NCI-H526 treated with DMSO at 0.1 percent for 48 hours (cell line): ENCODE measurements at regions not wholly inside any gene's neighbourhood (a gene's known extent, or its start where the extent isn't known, plus 50 kb on each side); places are given as distances from the start of the nearest gene placed in this dataset.
"Not testable (repeated sequence)": the region's sequence is repeated elsewhere in the genome, so short reads cannot be mapped to it uniquely, and the experiment has no call there.

Experiments
- DNase-seq: peaks from one replicate; lab custom pipeline; 2025; lab: John Stamatoyannopoulos, UW

DNA sequence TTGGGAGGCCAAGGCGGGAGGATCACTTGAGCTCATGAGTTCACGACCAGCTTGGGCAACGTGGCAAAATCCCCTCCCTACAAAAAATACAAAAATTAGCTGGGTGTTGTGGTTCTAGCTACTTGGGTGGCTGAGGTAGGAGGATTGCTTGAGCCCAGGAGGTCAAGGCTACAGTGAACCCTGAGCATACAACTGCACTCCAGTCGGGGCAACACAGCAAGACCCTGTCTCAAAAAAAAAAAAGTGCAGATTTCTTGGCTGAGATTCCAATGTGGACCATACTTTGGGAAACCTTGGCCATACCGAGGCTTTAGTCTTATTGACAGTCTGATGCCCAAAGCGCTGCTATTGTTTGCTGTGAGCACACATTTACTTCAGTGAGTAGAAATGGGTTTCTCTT, 113.6 kb upstream of the CLINT1 start:
- DNase-seq, result no peak

DNA sequence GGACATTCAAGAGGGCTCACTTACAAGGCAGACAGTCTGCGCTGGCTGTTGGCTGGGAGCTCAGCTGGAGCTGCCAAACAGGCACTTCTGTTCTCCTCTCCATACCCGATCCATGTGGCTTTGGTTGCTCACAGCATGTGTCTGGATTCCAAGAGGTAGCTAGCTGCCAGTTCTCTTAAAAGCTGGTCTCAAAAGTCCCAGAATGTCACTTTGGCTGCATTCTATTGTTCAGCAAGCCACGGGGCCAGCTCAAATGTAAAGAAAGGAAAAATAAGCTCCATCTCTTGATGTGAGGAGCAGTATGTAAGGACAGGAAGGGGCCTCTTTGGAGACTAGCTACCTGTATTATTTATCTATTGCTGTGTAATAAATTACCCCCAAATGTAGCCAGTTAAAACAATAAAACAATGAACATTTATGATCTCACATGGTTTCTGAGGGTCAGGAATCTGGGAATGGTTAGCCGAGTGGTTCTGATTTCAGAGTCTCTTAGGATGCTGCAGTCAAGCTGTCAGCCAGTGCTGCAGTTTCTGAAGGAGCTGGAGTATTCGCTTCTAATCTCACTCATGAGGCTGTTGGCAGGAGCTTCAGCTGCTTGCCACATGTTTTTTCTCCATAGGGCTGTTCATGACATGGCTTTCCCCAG, 112.7 kb upstream of the CLINT1 start:
- no peak for DNase-seq

DNA sequence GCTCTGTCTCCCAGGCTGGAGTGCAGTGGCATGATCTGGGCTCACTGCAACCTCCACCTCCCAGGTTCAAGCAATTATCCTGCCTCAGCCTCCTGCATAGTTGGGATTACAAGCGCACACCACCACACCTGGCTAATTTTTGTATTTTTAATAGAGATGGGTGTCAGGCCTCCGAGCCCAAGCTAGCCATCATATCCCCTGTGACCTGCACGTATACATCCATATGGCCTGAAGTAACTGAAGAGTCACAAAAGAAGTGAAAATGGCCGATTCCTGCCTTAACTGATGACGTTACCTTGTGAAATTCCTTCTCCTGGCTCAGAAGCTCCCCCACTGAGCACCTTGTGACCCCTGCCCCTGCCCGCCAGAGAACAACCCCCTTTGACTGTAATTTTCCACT, 109.6 kb upstream of the CLINT1 start:
- DNase-seq, result not testable (repeated sequence)

DNA sequence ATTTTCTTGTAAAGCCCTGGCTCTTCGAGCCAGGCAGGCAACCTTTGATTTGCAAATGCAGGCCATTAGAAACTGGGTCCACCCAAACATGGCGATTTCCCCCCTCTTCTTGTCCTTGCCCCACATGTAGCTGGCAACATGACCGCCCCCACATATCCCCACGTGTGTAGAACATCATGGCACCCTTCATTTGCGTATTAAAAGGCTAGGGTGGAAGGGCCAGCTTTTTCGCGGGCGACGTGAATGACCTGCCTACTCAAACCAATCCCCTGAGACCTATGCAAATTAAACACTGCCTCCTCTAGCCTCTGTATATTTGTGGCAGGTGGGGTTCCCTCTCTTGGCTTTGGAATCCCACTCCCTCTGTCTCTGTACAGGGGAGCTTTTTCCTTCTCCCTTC, 107.0 kb upstream of the CLINT1 start:
- no peak for DNase-seq

DNA sequence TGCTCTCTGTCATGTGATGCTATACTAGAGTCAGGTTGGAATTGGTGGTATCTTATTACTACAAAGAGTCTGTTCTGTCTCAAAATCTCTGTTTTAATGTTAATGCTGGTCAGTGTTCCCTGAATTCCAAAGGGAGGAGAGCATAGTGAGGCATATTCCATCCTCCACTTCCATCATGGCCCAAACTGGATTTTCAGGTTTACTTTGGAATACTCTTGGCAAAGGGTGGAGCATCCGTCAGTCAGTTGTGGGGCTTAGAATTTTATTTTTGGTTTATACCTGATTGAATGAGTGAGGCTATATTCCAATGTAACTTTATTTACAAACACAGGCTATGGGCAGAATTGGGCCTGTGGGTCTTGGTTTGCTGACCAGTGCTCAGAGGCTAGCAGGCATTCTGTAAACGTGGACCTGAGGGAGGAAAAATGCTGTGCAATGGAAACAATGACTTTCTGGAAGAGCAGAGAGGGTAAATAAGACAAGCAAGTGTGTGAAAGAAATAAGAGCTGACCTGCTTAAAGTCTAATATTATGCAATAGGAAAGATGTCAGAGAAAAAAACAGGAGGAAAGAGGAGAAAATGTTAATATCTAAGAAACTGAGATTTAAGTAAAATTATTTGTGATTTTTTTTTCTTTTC, 106.2 kb upstream of the CLINT1 start:
- DNase-seq, result no peak

DNA sequence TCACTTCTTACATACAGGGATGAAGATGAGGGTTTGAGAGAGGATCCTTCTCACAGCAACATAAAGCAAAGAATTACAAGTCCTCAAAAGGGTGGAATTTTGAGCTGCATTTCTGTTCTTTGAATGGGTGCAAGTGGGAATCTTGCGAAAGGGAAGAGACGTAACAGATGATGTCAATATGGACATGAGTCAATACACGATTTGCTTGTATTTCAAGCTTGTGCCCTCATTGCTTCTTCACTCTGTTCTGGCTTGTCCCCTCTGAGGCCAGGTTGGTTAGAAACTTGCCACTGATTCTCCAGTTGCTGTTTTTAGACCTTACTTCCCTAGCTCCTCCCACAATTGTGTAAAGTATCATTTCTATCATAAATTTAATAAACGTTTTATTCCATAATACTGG, 104.8 kb upstream of the CLINT1 start:
- no peak for DNase-seq

DNA sequence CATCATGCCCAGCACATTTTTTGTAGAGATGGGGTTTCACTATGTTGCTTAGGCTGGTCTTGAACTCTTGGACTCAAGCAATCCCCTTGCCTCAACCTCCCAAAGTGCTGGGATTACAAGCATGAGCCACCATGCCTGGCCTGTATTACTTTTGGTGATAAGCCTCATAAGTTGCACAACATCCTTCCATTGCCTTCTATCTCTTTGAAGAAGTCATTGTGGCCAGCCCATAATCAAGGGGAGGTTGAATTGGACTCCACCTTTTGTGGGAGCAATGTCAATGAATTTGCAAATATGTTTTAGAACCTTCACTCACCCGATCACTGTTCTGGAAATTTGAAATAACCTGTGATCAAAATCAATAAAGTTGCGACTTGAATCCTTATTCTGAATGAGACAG, 104.3 kb upstream of the CLINT1 start:
- no peak for DNase-seq

DNA sequence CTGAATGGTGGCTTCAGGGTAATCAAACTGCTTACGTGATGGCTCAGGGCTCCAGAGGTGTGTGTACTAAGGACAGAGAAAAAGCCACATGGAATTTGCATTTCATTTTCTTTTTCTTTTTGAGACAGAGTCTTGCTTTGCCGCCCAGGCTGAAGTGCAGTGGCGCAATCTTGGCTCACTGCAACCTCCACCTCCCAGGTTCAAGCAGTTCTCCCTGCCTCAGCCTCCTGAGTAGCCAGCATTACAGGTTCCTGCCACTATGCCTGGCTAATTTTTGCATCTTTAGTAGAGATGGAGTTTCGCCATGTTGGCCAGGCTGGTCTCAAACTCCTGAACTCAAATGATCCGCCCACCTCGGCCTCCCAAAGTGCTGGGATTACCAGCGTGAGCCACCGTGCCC, 103.7 kb upstream of the CLINT1 start:
- not testable (repeated sequence) for DNase-seq

DNA sequence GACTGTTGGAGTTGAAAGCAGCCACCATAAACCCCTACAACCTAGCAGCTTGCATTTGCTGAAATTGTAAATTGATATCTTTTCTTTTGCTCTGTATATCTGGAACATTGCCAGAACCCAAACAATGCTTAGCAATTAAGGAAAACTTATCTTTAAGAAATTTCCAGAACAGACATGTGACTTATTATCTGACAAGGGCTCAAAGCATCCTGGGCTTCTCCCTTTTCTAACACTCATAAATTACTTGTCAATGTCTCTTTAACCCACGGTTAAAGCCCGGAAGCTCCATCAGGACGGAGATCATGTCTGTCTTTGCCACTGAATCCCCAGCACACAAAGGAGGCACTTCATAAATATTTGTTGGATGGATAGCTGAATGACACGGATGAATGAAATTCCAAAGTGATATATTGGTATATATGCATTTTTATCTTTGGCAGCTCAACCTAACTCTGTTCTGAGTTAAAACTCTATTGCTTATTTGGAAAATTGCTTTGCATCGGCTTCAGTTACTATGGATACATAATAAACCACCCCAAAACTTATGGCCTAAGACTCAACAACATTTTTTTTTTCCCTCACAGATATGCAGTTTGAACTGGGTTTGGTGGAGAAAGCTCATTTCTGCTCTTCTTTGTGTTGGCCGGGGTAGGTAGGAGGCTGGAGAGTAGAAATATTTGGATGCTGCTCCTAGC, 103.1 kb upstream of the CLINT1 start:
- no peak for DNase-seq

DNA sequence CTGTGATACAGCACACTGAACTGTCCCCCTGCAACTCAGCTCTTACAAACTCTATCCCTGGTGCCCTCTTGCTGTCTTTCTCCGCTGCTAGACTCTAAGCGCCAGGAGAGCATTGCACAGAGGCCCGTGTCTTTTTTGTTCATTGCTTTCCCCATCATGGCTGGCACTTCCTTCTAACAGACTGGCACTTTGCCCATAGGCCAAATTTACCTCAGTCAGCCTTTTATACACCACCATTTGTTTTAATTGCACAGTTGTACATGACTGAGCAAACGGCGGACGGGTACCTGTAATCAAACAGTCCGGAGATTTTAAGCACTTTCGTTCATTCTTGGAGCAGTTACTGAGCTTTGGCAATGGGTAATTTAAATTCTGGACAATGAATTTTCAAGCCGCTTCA, 102.2 kb upstream of the CLINT1 start:
- no peak for DNase-seq

DNA sequence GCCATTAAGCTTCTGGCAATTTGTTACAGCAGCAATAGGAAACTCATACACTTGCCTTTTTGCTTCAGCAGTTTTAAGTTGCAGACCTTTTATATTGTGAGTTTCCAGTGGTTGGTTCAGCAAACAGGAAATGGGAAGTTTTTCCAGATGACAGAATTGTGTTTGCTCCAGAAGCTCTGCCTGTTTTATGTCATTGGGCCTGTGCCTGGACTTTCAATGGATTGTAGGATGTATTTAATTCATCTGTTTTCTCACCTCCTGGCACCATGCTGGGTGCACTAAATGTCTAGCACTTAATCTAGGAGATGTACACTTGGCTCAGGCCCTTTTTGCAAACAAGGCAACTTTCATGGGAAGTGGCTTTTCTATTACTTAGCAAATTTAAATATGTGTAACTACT, 100.4 kb upstream of the CLINT1 start:
- DNase-seq, result no peak

DNA sequence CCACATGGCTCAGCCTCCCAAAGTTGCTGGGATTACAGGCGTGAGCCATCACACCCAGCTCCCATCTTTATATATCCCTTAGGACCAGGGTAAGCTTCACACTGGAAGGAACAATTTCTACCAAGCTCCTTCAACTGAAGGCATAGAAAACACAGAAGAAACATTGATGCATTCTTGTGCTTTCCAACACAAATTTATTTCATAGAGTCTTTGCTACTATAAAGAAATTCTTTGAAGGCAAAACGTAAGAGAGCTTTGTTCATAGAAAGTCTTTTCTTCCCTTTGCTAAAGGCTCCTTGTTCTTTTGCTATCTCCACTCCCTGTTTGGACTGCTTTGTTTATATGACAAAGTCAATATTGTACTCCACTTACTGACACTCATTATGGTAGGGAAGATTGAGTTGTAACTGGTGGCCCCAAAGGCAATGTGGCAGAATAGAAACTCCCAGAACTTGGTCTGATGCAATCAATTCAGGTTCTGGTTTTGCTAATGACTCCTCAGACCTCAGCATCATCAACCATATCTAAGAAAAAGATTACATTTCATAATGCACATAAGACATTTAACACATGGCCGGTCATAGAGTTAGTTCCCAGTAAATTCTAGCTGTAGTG, 97.4 kb upstream of the CLINT1 start:
- no peak for DNase-seq

DNA sequence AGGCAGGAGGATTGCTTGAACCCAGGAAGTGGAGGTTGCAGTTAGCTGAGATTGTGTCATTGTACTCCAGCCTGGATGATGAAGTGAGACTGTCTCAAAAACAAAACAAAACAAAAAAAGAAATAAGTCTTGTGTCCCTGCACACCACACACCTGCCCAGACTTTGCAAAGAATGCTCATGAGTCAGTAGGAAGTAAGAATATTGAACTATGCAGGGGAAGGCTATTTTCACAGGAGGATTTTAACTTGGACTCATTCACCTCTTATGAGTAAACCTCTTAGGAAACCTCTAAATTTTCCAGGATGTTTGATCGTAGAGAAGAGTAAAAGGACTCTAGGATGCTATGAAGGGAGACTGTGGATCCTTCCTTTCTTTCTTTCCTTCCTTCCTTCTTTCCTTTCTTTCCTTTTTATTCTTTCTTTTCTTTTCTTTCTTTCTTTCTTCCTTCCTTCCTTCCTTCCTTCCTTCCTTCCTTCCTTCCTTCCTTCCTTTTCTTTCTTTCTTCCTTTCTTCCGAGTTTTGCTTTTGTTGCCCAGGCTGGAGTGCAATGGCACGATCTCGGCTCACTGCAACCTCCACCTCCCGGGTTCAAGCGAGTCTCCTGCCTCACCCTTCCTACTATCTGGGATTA, 96.7 kb upstream of the CLINT1 start:
- DNase-seq, result no peak

DNA sequence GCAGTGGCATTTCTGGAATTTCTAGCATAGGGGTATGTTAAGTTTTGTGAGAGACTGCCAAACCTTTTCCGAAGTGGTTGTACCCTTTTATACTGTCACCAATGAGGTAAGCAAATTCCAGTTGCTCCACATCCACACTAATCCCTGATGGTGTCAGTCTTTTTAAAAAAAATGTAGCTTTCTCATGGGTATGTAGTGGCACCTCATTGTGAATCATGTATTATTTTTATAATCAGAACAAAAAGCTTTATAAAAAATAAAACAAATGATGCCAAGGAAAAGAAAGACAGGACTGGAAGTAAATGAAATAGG, 93.4 kb upstream of the CLINT1 start:
- DNase-seq, result no peak

DNA sequence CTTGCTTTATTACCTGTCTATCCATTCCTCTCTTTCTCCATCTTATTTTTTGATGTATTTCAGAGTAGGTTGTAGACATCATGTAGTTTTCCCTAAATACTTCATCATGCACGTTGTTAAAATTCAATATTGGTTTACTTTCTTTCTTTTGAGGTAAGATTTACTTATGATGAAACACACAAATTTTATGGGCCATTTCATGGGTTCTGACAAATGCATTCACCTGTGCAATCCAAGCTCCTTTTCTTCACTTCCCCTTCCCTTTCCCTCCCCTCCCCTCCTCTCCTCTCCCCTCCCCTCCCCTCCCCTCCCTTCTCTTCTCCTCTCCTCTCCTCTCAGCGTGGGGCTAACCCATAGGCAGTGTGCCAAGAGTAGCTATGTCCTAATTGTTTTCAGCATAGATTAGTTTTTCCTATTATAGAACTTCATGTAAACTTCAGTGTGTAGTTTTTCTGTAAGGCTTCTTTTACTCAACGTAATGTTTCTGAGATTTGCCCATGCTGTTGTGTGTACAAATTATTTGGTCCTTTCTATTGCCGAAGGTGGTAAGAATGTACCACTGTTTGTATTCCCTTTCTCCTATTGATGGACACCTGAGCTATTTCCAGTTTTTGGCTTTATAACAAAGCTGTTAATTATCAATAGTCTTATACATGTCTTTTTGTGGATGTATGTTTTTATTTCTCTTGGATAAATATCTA, 92.9 kb upstream of the CLINT1 start:
- DNase-seq, result no peak

DNA sequence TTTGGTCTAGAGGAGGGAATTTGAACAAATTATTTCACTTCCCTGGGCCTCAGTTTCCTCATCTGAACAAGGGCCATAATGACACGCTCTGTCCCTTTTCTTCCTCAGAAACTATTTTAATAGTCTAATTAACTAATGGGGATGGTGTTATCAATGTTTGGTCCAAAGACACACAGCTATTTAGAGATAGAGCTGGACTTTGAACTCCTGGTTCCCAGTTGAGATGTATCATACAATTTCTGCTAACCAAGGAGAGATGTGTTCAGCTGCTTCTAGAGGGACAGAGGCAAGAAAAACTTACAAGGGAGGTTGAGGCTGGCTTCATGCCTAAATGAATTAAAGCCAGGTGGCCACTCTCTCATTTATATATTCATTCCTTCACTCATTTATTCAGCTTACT, 90.6 kb upstream of the CLINT1 start:
- no peak for DNase-seq

DNA sequence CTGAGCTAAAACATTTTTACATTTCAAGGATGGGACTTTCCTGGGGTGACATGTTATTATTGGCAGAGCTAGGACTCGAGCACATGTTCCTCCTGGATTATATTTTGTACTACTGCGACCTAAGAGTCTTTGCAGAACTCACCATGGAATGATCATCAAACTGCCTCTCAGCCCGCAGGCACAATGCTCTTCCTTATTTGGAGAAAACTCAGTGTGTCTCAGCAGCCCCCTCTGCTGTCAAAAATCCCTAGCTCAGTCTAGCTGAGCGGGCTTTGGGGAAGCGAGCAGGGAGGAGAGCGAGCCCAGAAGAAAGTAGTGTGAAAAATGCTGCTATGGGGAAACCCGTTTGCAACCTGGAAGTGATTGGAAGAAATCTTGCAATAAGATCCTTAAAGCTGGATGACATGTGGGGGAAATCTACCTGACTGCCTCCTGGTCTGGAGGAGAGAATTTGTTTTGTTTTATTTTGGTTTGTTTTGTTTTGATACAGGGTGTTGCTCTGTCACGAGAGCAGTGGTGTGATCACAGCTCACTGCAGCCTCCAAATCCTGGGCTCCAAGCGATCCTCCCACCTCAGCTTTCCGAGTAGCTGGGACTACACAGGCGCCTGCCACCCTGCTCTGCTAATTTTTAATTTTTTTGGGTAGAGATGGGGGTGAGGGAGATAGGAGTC, 89.9 kb upstream of the CLINT1 start:
- peak; percentile 68 for DNase-seq

DNA sequence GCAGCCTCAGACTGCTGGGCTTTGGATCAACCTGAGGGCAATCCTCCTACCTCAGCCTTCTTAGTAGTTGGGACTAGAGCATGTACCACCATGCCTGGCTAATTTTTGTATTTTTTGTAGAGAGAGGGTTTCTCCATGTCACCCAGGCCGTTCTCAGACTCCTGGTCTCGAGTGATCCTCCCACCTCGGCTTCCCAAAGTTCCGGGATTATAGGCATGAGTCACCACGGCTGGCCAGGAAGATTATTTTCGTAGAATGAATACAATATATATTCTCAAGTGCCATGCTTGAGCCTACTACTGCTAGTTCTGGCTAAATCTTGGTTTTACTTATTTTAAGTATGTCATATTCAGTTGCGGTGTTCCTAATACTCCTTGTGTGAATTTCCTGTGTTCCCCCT, 88.2 kb upstream of the CLINT1 start:
- DNase-seq, result no peak

DNA sequence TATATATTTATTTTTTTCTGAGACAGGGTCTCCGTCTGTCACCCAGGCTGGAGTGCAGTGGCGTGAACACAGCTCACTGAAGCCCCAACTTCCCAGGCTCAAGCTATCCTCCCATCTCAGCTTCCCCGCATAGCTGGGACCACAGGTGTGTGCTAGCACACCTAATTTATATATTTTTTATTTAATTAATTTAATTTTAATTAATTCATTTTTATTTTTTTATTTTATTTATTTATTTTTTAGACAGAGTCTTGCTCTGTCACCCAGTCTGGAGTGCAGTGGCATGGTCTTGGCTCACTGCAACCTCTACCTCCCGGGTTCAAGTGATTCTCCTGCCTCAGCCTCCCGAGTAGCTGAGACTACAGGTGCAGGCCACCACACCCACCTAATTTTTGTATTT, 86.9 kb upstream of the CLINT1 start:
- not testable (repeated sequence) for DNase-seq

DNA sequence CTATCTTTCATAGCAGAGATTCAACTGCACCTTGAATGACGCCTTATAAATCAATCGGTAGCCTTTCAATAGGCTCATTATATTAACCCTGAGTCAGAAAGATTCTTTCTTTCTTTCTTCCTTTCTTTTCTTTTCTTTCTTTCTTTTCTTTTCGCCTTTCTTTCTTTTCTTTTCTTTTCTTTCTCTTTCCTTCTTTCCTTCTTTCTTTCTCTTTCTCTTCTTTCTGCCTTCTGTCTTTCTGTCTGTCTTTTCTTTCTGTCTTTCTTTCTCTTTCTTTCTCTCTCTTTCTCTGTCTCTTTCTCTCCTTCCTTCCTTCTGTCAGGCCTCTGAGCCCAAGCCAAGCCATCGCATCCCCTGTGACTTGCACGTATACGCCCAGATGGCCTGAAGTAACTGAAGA, 86.0 kb upstream of the CLINT1 start:
- DNase-seq, result no peak

DNA sequence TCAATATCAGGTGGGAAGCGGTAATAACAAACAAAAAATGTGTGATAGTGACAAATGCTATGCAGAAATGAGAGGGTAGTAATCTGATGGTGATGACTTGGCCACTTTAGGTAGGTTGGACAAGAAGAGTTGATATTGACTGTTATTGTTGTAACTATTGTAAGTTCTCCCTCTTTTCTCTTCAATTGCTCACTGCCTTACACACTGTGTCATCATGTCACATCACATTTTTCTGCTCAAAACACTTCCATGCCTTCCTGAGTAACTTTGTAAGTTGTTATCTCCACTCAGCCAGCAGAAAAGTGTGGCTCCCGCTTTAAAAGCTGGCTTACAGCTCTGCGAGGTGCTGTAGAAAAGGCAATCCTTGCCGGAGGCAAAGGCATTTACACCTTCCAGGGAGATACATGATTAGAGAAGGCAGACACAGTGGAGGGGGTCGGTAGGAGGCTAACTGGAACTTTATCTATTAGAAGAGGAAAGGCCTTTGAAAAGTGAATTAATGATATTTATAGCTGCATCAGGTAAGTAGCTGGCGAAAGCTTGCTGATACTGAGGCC, 85.2 kb upstream of the CLINT1 start:
- no peak for DNase-seq
